ENCODE measurements at regions not wholly inside any gene's neighbourhood (a gene's known extent, or its start where the extent isn't known, plus 50 kb on each side); places are given as distances from the start of the nearest gene placed in this dataset.

DNA sequence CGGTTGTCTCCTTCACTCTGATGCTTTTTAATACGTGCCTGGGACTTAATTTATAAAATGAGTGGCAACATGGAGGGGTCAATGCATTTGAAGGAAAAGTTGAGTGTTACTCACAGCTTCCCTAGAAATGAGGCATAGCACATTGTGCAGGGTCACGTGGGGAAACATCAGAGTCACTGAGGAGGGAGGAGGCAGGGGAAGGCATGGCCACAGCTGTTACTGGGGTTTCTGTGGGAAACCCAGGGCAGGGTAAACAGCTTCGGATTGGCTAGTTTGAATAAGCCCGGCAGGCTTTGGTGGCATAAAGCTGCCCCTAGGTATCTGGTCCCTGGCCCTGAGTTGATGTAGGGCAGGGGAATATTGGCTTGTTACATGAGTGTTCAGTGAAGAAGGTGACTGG lies 98.9 kb upstream of the ST8SIA2 start:
- DNase-seq (ENCODE audit: low spot score in 2 of 2) (no peak), FAIRE-seq (no peak)

DNA sequence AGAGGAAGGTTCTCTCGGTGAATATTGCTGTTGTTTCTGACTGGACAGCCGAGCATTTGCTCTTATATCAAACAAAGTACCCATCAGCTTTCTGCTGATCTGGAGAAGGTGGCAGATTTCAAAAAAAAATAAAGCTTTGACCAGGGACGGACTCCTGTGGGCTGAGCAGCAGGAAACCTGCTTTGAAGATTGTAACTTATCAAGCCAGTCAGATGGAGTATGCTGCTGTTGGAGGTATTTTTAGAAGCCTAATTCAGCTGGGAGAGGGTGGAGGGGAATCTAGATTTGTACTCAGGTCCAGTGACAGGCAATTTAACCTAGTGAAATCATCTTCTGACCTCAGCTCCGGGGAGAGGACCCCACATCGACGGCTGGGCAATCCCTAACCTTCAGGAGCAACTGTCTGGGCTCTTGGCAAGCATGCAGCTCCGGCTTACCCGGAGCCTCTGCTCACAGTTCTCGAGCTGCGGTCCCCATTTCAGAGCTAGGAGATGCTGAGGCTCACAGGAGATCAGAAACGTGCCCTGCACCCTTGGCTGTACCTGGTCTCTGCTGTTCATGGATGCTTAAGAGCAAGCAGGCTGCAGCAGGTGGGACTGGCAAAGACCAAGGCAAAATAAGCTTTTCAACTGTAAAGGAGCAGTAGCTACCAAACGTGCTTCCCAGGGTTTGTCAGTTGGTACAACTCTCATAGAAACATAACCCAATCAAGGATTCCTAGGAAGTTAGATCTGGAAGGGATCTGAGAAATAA lies 89.3 kb upstream of the ST8SIA2 start:
- no peak for FAIRE-seq
- no peak for DNase-seq (ENCODE audit: low spot score in 2 of 2)

DNA sequence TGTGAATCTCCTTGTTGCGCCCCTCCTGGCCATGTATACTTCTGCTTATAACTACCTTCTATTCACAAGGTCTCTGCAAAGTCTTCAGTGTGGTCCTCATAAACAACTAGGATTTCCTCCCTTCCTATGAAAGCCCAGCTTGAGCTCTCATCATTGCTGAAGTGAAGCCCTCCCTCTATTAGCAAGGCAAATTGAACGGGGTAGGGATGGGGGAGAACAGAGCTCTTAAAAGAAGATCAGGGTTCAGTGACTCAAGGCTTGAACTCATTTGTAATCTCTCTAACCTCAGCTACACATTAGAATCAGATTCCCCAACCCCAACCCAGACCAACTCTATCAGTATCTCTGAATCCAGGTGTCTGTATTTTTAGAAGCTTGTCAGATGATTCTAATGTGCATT lies 88.3 kb upstream of the ST8SIA2 start:
- DNase-seq (ENCODE audit: low spot score in 2 of 2), result no peak

GRCh38 chr15:92306663-92307062 lies 87.0 kb upstream of the ST8SIA2 start:
- DNase-seq (ENCODE audit: low spot score in 2 of 2), result no peak
- no peak for FAIRE-seq

More for the DNA sequence above, 88.3 kb upstream of the ST8SIA2 start:
- FAIRE-seq, result no peak

DNA sequence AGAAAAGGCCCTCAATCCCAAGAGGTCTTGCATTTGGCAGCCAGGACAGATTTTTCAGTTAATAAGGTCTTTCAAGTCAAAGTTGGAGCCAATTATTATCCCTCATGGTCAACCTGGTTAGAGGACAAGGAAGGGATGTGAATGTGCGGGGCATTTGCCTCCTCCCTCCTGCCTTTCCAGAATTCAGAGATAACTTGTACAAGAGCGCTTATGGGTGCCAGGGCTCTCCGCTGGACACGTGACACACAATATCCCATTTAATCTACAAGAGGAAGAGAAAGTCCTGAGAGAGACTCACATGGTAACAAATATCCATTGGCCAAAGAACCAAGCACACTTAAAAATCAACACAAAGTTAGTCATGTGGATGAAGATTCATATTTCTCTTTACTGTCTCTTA lies 78.5 kb upstream of the ST8SIA2 start:
- FAIRE-seq, result no peak
- DNase-seq (ENCODE audit: low spot score in 2 of 2), result no peak

- FAIRE-seq, result no peak
These were observed 78.0 kb upstream of the ST8SIA2 start for GRCh38 chr15:92315595-92316211.

DNA sequence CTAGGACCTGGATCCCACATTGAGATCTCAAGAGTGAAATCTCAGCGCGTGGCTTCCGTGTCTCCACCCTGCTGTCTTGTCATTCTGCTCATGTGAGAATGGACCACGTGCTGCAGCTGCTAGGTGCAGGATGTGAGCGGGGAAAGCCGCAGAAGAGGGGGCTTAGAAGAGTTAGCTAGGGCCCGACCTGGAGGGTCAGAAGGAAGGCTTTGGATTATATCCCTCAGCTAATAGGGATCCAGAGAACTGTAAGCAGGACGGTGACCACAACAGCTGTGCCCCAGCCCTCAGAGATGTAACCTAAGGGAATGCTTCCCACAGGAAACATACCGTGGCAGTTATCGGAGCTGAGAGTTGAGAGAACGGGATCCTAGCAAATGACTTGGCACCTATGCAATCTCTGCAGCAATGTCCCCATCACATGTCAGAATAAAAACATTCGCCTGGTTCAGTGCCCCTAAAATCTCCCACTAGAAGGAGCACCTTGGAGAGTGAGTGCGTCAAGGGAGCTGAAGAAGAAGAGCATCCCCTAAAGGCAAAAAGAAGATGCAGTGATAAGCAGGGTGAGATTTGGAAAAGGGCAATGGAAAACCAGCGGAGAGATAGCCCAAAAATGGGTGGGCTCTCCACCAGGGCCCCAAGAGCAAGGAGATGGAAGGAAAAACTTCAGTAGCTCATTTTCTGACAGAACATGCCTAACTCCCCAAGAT lies 76.9 kb upstream of the ST8SIA2 start:
- FAIRE-seq, result no peak
- DNase-seq (ENCODE audit: low spot score in 2 of 2), result no peak

More at GRCh38 chr15:92315595-92316211, 78.0 kb upstream of the ST8SIA2 start:
- DNase-seq (ENCODE audit: low spot score in 2 of 2), result no peak

- FAIRE-seq, result no peak
- DNase-seq (ENCODE audit: low spot score in 2 of 2), result no peak
These were observed 73.5 kb upstream of the ST8SIA2 start for GRCh38 chr15:92320012-92320699.

DNA sequence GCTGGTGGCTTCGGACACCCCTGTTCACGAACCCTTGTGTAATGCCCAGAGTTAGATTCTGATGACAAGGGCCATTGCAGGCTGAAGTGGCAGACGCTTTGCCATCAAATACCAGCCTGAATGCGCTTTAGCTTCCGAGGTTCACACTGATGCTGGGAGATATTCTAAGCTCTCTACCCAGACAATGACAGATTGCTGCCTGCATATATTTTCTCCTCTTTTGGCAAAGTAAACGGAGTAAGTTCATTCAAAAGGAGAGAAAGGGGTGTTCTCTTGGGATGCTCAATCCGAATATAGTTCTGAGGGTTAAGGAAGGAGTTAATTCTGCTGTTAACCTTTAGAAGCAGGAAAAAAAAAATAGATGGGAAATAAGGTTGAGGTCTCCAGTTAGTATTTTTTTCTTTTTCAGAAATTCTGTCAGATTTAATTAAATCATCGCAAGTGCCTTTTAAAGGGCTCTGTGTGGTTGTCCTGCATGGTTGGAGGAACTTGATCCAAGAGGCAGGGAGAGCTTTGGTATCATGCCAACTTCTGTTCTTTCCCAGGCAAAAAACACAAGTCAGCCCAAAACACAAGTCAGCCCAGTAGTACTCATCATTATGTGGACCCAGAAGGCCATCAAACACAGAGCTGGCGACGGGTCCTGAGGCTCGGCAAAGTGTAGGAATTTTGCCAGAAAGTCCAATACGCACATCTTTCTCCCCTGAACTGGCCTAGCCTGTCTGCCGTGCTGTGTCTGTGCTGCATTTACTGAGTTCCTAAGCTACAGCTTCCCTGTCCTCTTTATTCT lies 70.9 kb upstream of the ST8SIA2 start:
- FAIRE-seq, result no peak
- DNase-seq (ENCODE audit: low spot score in 2 of 2), result no peak

DNA sequence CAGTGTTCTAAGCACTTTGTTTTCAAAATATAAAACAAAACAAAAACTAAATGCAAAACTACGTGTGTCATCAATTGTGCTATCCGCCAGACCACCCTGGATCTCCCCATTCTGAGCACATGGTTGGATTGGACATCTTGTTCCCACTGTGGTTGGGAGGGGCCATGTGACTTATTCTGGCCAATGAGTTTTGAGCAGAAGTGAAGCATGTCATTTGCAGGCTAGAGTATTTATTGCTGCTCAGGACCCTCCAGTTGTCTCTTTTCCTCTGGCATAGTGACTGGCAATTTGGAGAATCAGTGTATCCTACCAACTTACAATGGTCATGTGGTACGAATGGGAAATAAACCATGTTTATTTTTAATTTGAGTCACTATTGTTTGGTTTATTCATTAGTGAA lies 70.2 kb upstream of the ST8SIA2 start:
- DNase-seq (ENCODE audit: low spot score in 2 of 2), result no peak
- no peak for FAIRE-seq

- FAIRE-seq (no peak), DNase-seq (ENCODE audit: low spot score in 2 of 2) (no peak)
These were observed 69.3 kb upstream of the ST8SIA2 start for GRCh38 chr15:92324101-92324963.

DNA sequence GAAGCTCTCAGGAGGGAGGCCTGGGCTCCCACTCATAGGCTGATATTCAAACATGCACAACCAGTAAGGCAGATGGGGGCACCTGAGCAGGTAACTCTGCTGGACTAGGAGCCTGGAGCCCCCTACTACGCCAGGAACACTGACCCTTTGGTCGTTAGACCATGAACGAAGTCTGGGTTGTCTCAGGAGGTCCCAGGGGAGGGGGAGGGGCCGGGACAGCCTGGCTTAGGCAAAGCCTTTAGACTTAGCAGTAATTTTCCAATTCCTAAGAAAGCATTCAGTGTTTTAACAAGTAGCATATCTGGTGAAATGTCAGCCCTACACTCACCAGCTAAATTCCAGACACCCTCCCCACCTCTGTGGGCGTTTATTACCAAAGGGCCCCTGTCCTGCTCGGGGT lies 67.4 kb upstream of the ST8SIA2 start:
- DNase-seq (ENCODE audit: low spot score in 2 of 2) (no peak), FAIRE-seq (no peak)

DNA sequence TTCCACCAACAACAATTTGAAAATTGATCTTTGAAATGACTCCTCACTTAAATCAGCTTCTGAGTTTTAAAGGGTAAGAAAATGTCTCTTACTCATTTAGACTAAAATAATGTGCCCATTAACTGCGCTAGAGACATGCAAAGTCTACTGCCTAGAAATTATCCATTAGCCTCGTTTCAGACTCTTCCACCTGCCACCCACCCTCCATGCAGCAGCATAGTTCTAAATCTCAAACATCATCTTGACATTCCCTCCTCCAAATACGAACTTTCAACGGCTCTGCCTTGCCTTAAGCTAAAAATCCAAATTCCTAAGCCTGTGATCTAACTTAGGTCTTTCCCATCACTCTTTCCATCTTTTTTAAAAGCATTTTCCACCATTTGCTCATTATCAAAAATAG lies 66.6 kb upstream of the ST8SIA2 start:
- no peak for DNase-seq (ENCODE audit: low spot score in 2 of 2)
- FAIRE-seq, result no peak

- FAIRE-seq, result no peak
- DNase-seq (ENCODE audit: low spot score in 2 of 2), result no peak
These were observed 65.5 kb upstream of the ST8SIA2 start for GRCh38 chr15:92328207-92328606.

DNA sequence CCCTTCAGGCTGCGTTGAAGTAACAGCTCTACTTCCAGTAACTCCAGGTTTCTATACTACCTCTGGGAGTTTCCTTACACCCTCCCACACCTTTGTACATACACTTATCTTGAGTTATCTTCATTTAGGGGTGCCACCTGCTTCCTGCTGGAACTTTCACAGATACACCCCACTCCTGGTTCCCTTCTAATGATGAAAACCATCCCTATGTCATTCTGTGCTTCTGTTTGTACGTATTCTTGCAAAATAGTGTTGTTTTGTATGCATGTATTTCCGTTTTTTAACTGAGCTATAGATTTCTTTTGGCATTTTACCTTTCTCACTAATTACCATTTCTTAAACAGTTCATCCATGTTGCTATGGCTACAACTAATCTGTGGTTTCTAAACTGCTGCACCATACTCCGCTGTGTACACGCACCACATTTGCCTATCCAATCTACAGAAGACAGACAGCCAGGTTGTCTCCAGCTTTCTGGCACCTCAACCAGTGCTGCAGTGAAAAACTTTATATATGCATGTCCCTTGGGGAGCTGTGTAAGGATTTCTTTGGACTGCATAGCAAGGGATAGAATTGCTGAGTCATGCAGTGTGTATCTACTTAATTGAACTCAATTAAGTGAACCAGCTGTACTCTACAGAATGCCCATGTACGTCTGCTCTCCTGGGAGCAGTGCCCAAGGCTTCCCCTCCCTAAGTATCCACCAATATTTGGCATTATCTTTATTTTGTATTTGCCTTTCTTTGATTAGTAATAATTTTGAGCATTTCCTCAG lies 61.4 kb upstream of the ST8SIA2 start:
- DNase-seq (ENCODE audit: low spot score in 2 of 2) (no peak), FAIRE-seq (no peak)

DNA sequence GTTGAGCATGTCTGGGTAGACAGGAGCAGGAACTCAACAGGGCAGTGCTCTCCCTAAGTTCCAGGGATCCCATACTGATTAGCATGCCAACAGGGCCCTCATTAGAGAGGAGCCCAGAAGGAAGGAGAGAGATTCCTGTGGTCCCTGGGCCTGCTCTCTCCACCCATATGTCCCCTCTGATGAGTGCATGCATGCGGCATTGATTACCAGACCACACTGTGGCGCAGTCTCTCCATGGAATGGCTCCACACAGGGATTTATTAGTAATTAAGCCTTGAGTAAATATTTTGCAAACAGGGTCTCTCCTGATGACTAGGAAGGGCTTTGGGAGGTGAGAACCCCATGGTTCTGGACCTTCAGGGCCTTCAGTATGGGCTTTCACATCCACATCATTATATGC lies 60.0 kb upstream of the ST8SIA2 start:
- DNase-seq (ENCODE audit: low spot score in 2 of 2), result no peak
- FAIRE-seq, result no peak

DNA sequence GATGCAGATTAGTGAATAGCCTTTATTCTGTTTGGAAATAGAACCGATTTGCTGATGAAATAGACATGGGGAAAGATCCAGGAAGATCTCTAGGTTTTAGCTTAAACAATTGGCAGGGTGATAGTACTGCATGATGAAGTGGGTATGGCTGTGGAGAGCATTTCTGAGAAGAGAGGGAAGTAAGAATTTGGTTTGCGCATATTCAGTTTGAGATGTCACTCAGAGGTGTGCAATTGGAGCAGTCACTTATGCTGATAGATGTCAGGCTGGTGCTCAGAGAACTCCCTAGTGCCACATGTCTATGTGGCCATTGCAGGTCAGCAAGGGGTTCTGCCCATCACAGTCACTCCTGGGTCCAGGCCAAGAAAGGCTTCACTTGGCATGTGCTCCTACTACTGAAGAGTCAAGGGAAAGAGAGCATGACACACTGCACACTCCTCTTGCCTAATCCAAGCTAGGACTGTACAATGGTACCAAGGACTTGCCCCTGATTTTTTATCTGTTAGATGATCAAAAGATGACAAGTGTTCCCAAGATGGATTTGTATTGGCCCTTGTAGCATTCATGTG lies 57.2 kb upstream of the ST8SIA2 start:
- no peak for DNase-seq (ENCODE audit: low spot score in 2 of 2)
- FAIRE-seq, result no peak

- FAIRE-seq (no peak), DNase-seq (ENCODE audit: low spot score in 2 of 2) (no peak)
These were observed 54.3 kb upstream of the ST8SIA2 start for GRCh38 chr15:92339361-92339760.
